GM18499 (cell line): ENCODE measurements at regions not wholly inside any gene's neighbourhood (a gene's known extent, or its start where the extent isn't known, plus 50 kb on each side); places are given as distances from the start of the nearest gene placed in this dataset.
"Not testable (repeated sequence)": the region's sequence is repeated elsewhere in the genome, so short reads cannot be mapped to it uniquely, and the experiment has no call there.

Experiments
- ATAC-seq: cut with Tn5 transposase; IDR thresholded peaks from one replicate; pipeline ENCODE4 v1.9.1; 2021; ENCODE audit warnings: moderate number of reproducible peaks; ENCODE audit not compliant: insufficient read depth, unreplicated experiment

DNA sequence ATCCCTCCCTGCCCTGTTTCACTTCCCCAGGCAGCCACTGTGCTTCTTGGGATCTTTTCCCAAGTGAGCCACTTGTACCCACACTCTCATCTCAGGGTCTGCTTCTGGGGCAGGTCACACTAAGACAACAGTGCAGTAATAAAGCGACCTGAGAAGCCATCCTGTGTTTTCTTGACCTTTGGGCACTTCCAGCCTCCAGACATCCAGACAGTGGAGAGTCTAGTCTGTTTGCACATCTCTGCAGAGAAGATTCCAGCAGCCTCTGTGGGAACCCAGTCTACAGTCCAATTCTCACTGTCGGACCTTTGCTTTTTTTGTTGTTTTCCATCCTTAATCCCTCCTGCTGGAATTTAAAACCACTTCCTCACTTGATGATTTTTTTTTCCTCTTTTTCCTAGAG, 50.3 kb upstream of the ATP6AP2 start:
- no peak for ATAC-seq

GRCh38 chrX:40527543-40527942, 53.2 kb upstream of the ATP6AP2 start:
- ATAC-seq: no peak

GRCh38 chrX:40526412-40526811, 54.4 kb upstream of the ATP6AP2 start:
- ATAC-seq: no peak

DNA sequence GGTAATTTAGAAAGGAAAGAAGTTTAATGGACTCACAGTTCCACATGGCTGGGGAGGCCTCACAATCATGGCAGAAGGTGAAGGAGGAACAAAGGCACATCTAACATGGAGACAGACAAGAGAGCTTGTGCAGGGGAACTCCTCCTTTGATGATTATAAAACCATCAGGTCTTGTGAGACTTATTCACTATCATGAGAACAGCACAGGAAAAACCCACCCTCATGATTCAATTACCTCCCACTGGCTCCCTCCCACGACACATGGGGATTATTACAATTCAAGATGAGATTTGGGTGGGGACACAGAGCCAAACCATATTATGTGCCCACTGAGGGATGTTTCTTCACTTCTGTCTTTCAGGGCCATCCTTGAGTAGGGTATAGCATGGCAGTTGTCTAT, 54.9 kb upstream of the ATP6AP2 start:
- ATAC-seq: not testable (repeated sequence)

GRCh38 chrX:40524423-40524822, 56.3 kb upstream of the ATP6AP2 start:
- no peak for ATAC-seq

DNA sequence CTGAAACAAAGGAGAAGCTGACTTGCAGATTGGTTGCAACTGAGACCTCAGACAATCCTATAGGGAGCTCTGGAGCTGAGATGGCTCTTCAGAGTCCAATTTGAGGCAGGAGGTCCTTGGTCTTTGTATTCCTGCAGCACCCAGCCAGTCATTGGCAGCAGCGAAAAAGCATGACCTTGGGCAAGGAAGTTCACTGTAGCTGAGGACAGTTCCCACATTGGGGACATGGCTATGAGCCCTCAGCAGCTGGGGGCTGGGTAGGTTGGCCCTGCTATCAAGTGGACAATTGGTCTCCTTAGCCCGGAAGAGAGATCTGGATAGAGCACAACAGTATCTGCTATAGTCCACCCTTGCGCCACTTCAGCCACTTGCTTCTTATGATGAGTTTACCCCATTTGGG, 56.9 kb upstream of the ATP6AP2 start:
- no peak for ATAC-seq

GRCh38 chrX:40521868-40522450, 58.8 kb upstream of the ATP6AP2 start:
- no peak for ATAC-seq

- ATAC-seq: no peak
Measured at GRCh38 chrX:40514376-40514775, 66.4 kb upstream of the ATP6AP2 start.

DNA sequence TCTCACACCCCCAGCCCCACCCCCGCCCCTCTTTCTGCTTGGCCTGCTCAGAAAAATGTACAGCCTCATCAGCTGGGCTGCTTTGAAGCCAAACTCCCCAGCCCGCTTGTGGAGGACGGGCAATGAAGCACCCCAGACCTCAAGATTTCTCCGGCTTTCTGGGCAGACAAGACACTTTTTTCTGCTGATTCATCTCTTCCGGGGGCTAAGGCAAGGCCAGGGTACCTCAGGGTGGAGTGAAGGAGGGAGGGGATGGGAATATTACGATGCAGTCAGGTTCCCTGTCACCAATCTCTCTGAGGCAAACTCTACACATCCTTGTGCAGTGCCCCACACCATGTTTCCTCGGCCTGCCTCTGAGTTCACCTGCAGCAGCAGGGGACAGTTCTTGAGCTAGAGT, 66.9 kb upstream of the ATP6AP2 start:
- ATAC-seq: no peak

- no peak for ATAC-seq
Measured at GRCh38 chrX:40513012-40513411, 67.8 kb upstream of the ATP6AP2 start.

GRCh38 chrX:40511258-40511657, 69.5 kb upstream of the ATP6AP2 start:
- no peak for ATAC-seq

GRCh38 chrX:40508560-40508959, 72.2 kb upstream of the ATP6AP2 start:
- no peak for ATAC-seq

- no peak for ATAC-seq
Measured at GRCh38 chrX:40506201-40506985, 74.4 kb upstream of the ATP6AP2 start.

GRCh38 chrX:40504801-40505605, 75.8 kb upstream of the ATP6AP2 start:
- ATAC-seq: no peak

GRCh38 chrX:40503094-40503493, 77.7 kb upstream of the ATP6AP2 start:
- no peak for ATAC-seq

GRCh38 chrX:40502688-40503087, 78.1 kb upstream of the ATP6AP2 start:
- ATAC-seq: no peak

DNA sequence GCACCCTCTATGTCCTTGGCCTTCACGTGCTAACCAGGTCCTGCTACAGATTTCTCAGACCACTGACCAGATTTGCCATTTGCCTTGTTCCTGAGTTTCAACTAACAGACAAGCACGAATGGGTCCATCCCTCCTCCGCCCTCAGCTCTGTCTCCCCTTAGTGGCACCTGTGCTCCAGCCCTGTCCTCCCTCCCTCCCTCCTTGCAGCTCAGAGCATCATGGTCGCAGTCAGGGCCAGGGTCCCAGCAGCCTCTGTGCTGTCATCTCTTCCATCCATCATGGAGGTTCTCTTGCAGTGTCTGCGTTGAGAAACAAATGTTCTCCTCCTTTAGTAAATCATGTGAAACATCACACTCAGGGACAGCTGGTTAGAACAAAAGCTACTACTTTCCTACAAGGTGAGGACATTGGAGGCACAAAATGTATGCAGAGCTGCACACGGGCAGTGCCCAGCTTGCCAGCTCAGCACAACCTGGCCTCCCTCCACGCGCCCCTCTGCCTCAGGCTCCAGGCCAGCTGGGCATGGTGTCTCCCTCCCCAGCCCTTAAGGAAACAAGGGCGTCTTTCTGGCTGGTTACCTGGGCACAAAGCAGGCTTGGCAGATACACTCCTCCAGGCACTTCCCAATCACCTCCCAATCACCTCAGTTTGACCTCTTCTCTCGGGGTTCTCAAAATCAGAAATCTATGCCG, 79.5 kb upstream of the ATP6AP2 start:
- no peak for ATAC-seq

DNA sequence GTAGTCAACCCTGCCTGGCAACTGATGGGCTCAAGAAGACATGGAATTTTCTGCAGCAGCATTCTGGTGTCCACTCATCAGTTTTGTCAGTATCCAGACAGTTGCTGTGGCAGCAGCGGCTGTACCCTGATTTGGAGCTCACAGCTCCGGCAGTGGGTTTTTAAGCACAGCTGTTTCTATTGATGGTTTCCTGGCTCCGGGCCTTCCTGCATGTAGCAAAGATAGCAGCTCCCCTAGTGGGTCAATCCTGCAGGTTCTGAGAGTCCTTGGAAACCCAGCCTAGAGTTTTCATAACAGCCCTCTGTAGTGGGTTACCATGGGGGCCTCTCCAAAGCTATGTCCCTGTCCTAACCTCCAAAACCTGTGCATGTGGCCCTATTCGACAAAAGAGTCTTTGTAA, 84.0 kb upstream of the ATP6AP2 start:
- no peak for ATAC-seq

- ATAC-seq: no peak
Measured at GRCh38 chrX:40495659-40496058, 85.1 kb upstream of the ATP6AP2 start.

DNA sequence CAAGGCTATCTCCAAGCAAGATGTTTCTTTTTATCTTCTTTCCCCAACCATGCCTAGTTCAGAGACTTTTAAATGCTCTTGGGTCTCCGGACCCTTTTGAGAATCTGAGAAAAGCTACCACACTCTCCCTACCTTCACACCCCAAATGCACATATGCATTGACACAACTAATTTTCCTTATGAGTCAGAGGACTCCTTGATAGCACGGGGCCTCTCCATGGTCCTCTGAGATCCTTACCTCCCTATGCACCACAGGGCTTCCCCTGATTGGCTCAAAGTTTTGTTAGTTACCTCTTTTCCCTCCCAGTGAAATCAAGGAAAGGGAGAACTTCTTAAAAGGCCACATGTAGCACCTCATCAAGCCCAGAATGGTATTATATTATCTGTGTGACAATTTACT, 86.8 kb upstream of the ATP6AP2 start:
- ATAC-seq: no peak

DNA sequence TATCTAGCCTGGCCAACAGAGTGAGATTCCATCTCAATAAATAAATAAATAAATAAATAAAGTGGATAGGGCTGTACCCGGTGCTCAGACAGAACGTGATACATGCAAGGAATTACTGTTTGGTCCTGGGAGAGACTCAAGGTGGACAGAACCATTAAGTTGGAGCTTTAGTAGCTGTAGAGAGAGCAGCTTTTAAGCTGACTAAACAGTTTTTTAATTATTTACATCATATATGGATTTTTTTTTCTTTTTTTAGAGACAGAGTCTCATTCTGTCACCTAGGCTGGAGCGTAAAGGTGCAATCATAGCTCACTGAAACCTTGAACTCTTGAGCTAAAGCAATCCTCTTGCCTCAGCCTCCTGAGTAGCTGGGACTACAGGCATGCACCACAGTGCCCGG, 92.5 kb upstream of the ATP6AP2 start:
- ATAC-seq: no peak
